GM12891 (cell line): ENCODE measurements at regions not wholly inside any gene's neighbourhood (a gene's known extent, or its start where the extent isn't known, plus 50 kb on each side); places are given as distances from the start of the nearest gene placed in this dataset.

Experiments
- DNase-seq: peaks from one replicate; pipeline ENCODE4 v3.0.0; 2011; ENCODE audit warnings: low spot score; ENCODE audit not compliant: insufficient read length
- FAIRE-seq: peaks from 2 replicates; lab custom pipeline; 2011; peaks lifted over from hg19 to GRCh38; lab: Jason Lieb, UNC
- PAX5 ChIP-seq: IDR thresholded peaks from 2 replicates; pipeline ENCODE4 v1.6.1; 2011; ENCODE audit warnings: low read length, moderate library complexity, mild to moderate bottlenecking; ENCODE audit not compliant: insufficient read depth, severe bottlenecking
- POLR2A ChIP-seq: IDR thresholded peaks from 2 replicates; pipeline ENCODE4 v1.6.1; 2011; ENCODE audit warnings: low read depth, low read length, control low read depth
- POLR2AphosphoS5 ChIP-seq: IDR thresholded peaks from 2 replicates; pipeline ENCODE4 v1.6.1; 2011; ENCODE audit warnings: low read depth, low read length, control low read depth
- POU2F2 ChIP-seq: IDR thresholded peaks from 2 replicates; pipeline ENCODE4 v1.6.1; 2011; ENCODE audit warnings: low read depth, mild to moderate bottlenecking, control low read depth, low read length, moderate library complexity
- SPI1 ChIP-seq: IDR thresholded peaks from 2 replicates; pipeline ENCODE4 v1.6.1; 2011; ENCODE audit warnings: low read depth, low read length, control low read depth
- TAF1 ChIP-seq: IDR thresholded peaks from 2 replicates; pipeline ENCODE4 v1.6.1; 2011; ENCODE audit warnings: low read depth, low read length, control low read depth

GRCh38 chr20:57037689-57038088, 228.8 kb downstream of the BMP7 start:
- TF ChIP-seq SPI1, result no peak
- no peak for TF ChIP-seq TAF1
- no peak for TF ChIP-seq POLR2A
- no peak for TF ChIP-seq POU2F2
- no peak for TF ChIP-seq POLR2AphosphoS5
- no peak for TF ChIP-seq PAX5
- DNase-seq, result no peak
- no peak for FAIRE-seq

GRCh38 chr20:57038608-57039440, 227.6 kb downstream of the BMP7 start:
- TF ChIP-seq POLR2A, result no peak
- no peak for TF ChIP-seq POLR2AphosphoS5
- no peak for TF ChIP-seq POU2F2
- no peak for TF ChIP-seq TAF1
- FAIRE-seq (no peak), DNase-seq (no peak)

GRCh38 chr20:57040466-57040865, 226.0 kb downstream of the BMP7 start:
- FAIRE-seq (no peak), DNase-seq (no peak)

GRCh38 chr20:57040924-57041323, 225.5 kb downstream of the BMP7 start:
- DNase-seq (no peak), FAIRE-seq (no peak)
- no peak for TF ChIP-seq POLR2AphosphoS5
- TF ChIP-seq SPI1, result no peak
- no peak for TF ChIP-seq POU2F2
- no peak for TF ChIP-seq POLR2A
- no peak for TF ChIP-seq TAF1

More at GRCh38 chr20:57040466-57040865, 226.0 kb downstream of the BMP7 start:
- TF ChIP-seq SPI1, result no peak
- TF ChIP-seq PAX5, result no peak

- FAIRE-seq, result no peak
- TF ChIP-seq SPI1 (no peak), PAX5 (no peak), POLR2A (no peak), TAF1 (no peak), POLR2AphosphoS5 (no peak), POU2F2 (no peak)
- no peak for DNase-seq
Measured at GRCh38 chr20:57043091-57043490, 223.3 kb downstream of the BMP7 start.

- DNase-seq, result no peak
- no peak for TF ChIP-seq POU2F2
- TF ChIP-seq SPI1, result no peak
- no peak for TF ChIP-seq POLR2A
- no peak for TF ChIP-seq POLR2AphosphoS5
- no peak for TF ChIP-seq TAF1
- no peak for TF ChIP-seq PAX5
- no peak for FAIRE-seq
Measured at GRCh38 chr20:57043669-57044268, 222.7 kb downstream of the BMP7 start.

GRCh38 chr20:57047281-57048026, 219.0 kb downstream of the BMP7 start:
- FAIRE-seq, result no peak
- no peak for TF ChIP-seq POU2F2
- no peak for TF ChIP-seq POLR2A
- no peak for TF ChIP-seq POLR2AphosphoS5
- TF ChIP-seq PAX5, result no peak
- no peak for TF ChIP-seq TAF1
- no peak for TF ChIP-seq SPI1
- no peak for DNase-seq

GRCh38 chr20:57048027-57048869, 218.2 kb downstream of the BMP7 start:
- FAIRE-seq (no peak), DNase-seq (peak; percentile 62)
- TF ChIP-seq TAF1 (no peak), POU2F2 (no peak), POLR2A (no peak), SPI1 (no peak), PAX5 (no peak), POLR2AphosphoS5 (no peak)

GRCh38 chr20:57049296-57049695, 217.1 kb downstream of the BMP7 start:
- TF ChIP-seq POLR2AphosphoS5, result no peak
- TF ChIP-seq PAX5, result no peak
- TF ChIP-seq SPI1, result no peak
- TF ChIP-seq TAF1, result no peak
- no peak for TF ChIP-seq POLR2A
- TF ChIP-seq POU2F2, result no peak
- DNase-seq, result no peak
- no peak for FAIRE-seq
